HEK293T (cell line): ENCODE measurements at regions not wholly inside any gene's neighbourhood (a gene's known extent, or its start where the extent isn't known, plus 50 kb on each side); places are given as distances from the start of the nearest gene placed in this dataset.

ENCODE experiments used
- CTCF ChIA-PET: fragments of 350-600 bp; formaldehyde crosslinking; extraction: SDS; loops from one replicate; lab custom pipeline; 2021; ENCODE audit warnings: antibody characterized with exemption, inconsistent platforms; lab: Yijun Ruan, JAX
- POLR2A ChIA-PET: fragments of 350-600 bp; formaldehyde crosslinking; extraction: SDS; loops from one replicate; lab custom pipeline; 2020; ENCODE audit warnings: antibody characterized with exemption, inconsistent platforms; lab: Yijun Ruan, JAX
- DNase-seq: peaks from one replicate; pipeline ENCODE4 v3.0.0; 2012; ENCODE audit warnings: mixed read lengths; ENCODE audit errors: extremely low spot score
- ARNT ChIP-seq: fragments of 450-650 bp; IDR thresholded peaks from 2 replicates; pipeline ENCODE4 v1.6.1; 2017; ENCODE audit warnings: mild to moderate bottlenecking
- BHLHE40 ChIP-seq: fragments of 450-650 bp; IDR thresholded peaks from 2 replicates; pipeline ENCODE4 v1.6.1; 2016; ENCODE audit warnings: mild to moderate bottlenecking, moderate library complexity, borderline replicate concordance
- CTBP1 ChIP-seq: fragments of 450-650 bp; IDR thresholded peaks from 2 replicates; pipeline ENCODE4 v1.6.1; 2016; ENCODE audit warnings: borderline replicate concordance
- ELF4 ChIP-seq: fragments of 450-650 bp; IDR thresholded peaks from 2 replicates; pipeline ENCODE4 v1.6.1; 2017; ENCODE audit warnings: antibody characterized with exemption
- FOXA1 ChIP-seq: fragments of 450-650 bp; IDR thresholded peaks from 2 replicates; pipeline ENCODE4 v1.6.1; 2016; ENCODE audit warnings: mild to moderate bottlenecking
- FOXK2 ChIP-seq: fragments of 450-650 bp; IDR thresholded peaks from 2 replicates; pipeline ENCODE4 v1.6.1; 2016; ENCODE audit warnings: mild to moderate bottlenecking
- FOXM1 ChIP-seq: fragments of 450-650 bp; IDR thresholded peaks from 2 replicates; pipeline ENCODE4 v1.6.1; 2017; ENCODE audit warnings: mild to moderate bottlenecking, borderline replicate concordance
- HDGF ChIP-seq: fragments of 450-650 bp; IDR thresholded peaks from 2 replicates; pipeline ENCODE4 v1.6.1; 2017; ENCODE audit warnings: antibody characterized with exemption, borderline replicate concordance
- L3MBTL2 ChIP-seq: fragments of 450-650 bp; conservative IDR thresholded peaks from 2 replicates; pipeline ENCODE4 v1.6.1; 2016; ENCODE audit warnings: mild to moderate bottlenecking
- LEF1 ChIP-seq: fragments of 450-650 bp; IDR thresholded peaks from 2 replicates; pipeline ENCODE4 v1.6.1; 2017; ENCODE audit warnings: mild to moderate bottlenecking, borderline replicate concordance
- NFRKB ChIP-seq: fragments of 450-650 bp; IDR thresholded peaks from 2 replicates; pipeline ENCODE4 v1.6.1; 2016; ENCODE audit warnings: mild to moderate bottlenecking, moderate library complexity
- PKNOX1 ChIP-seq: fragments of 450-650 bp; IDR thresholded peaks from 2 replicates; pipeline ENCODE4 v1.6.1; 2016
- SP1 ChIP-seq: fragments of 450-650 bp; IDR thresholded peaks from 2 replicates; pipeline ENCODE4 v1.6.1; 2017
- SUZ12 ChIP-seq: fragments of 450-650 bp; IDR thresholded peaks from 2 replicates; pipeline ENCODE4 v1.6.1; 2016; ENCODE audit warnings: mild to moderate bottlenecking
- TARDBP ChIP-seq: fragments of 450-650 bp; IDR thresholded peaks from 2 replicates; pipeline ENCODE4 v1.6.1; 2016
- ZNF384 ChIP-seq: fragments of 450-650 bp; IDR thresholded peaks from 2 replicates; pipeline ENCODE4 v1.6.1; 2016

GRCh38 chr3:5448816-5449215 lies 261.3 kb downstream of the EDEM1 start:
- no peak for TF ChIP-seq PKNOX1
- TF ChIP-seq TARDBP, result no peak
- TF ChIP-seq NFRKB, result no peak
- no peak for TF ChIP-seq FOXA1
- TF ChIP-seq ZNF384, result no peak
- TF ChIP-seq SUZ12, result no peak
- TF ChIP-seq L3MBTL2, result no peak
- TF ChIP-seq HDGF, result no peak
- TF ChIP-seq ARNT, result no peak
- no peak for TF ChIP-seq ELF4
- TF ChIP-seq CTBP1, result no peak
- no peak for TF ChIP-seq LEF1
- TF ChIP-seq FOXM1, result no peak
- TF ChIP-seq FOXK2, result no peak
- TF ChIP-seq SP1, result no peak
- no peak for TF ChIP-seq BHLHE40
- ChIA-PET CTCF (no interaction called here), POLR2A (no interaction called here)
- DNase-seq, result no peak

- CTCF ChIA-PET, result no interaction called here
- POLR2A ChIA-PET, result no interaction called here
- no peak for TF ChIP-seq FOXK2
- TF ChIP-seq SP1, result no peak
- no peak for TF ChIP-seq LEF1
- no peak for TF ChIP-seq ARNT
- TF ChIP-seq NFRKB, result no peak
- TF ChIP-seq HDGF, result no peak
- no peak for TF ChIP-seq SUZ12
- TF ChIP-seq BHLHE40, result no peak
- no peak for TF ChIP-seq ZNF384
- TF ChIP-seq CTBP1, result no peak
- TF ChIP-seq PKNOX1, result no peak
- no peak for TF ChIP-seq ELF4
- TF ChIP-seq FOXA1, result no peak
- no peak for TF ChIP-seq FOXM1
- no peak for DNase-seq
Observed at GRCh38 chr3:5456199-5456598, 268.7 kb downstream of the EDEM1 start.

GRCh38 chr3:5458526-5458925 lies 271.0 kb downstream of the EDEM1 start:
- CTCF ChIA-PET, result no interaction called here
- DNase-seq, result no peak
- POLR2A ChIA-PET, result no interaction called here
- TF ChIP-seq HDGF (no peak), TARDBP (no peak)

- CTCF ChIA-PET, result no interaction called here
- POLR2A ChIA-PET, result no interaction called here
- TF ChIP-seq ZNF384 (no peak), SUZ12 (no peak), PKNOX1 (no peak), SP1 (no peak), CTBP1 (no peak), BHLHE40 (no peak), L3MBTL2 (no peak), TARDBP (no peak), FOXM1 (no peak), HDGF (no peak), ELF4 (no peak), LEF1 (no peak)
Observed at GRCh38 chr3:5462086-5462485, 274.6 kb downstream of the EDEM1 start.

GRCh38 chr3:5463991-5464390 lies 276.5 kb downstream of the EDEM1 start:
- no peak for TF ChIP-seq ELF4
- TF ChIP-seq SUZ12, result no peak
- TF ChIP-seq L3MBTL2, result no peak
- no peak for TF ChIP-seq CTBP1
- TF ChIP-seq LEF1, result no peak
- TF ChIP-seq BHLHE40, result no peak
- TF ChIP-seq FOXK2, result no peak
- no peak for TF ChIP-seq TARDBP
- no peak for TF ChIP-seq ZNF384
- no peak for TF ChIP-seq ARNT
- ChIA-PET CTCF (no interaction called here), POLR2A (no interaction called here)
- DNase-seq, result no peak

More at GRCh38 chr3:5462086-5462485, 274.6 kb downstream of the EDEM1 start:
- DNase-seq, result no peak

GRCh38 chr3:5464649-5465048 lies 277.1 kb downstream of the EDEM1 start:
- TF ChIP-seq BHLHE40 (no peak), CTBP1 (no peak), NFRKB (no peak)
- ChIA-PET CTCF (no interaction called here), POLR2A (no interaction called here)
- DNase-seq, result no peak

- DNase-seq, result no peak
- CTCF ChIA-PET, result no interaction called here
- TF ChIP-seq SP1 (no peak), L3MBTL2 (no peak), HDGF (no peak), FOXM1 (no peak), FOXK2 (no peak), LEF1 (no peak), SUZ12 (no peak), NFRKB (no peak), FOXA1 (no peak), TARDBP (no peak), ARNT (no peak), CTBP1 (no peak), PKNOX1 (no peak), ELF4 (no peak)
- POLR2A ChIA-PET, result no interaction called here
Observed at GRCh38 chr3:5465183-5465582, 277.7 kb downstream of the EDEM1 start.
